NCI-H82 treated with DMSO at 0.1 percent for 48 hours (cell line): ENCODE measurements at regions not wholly inside any gene's neighbourhood (a gene's known extent, or its start where the extent isn't known, plus 50 kb on each side); places are given as distances from the start of the nearest gene placed in this dataset.

ENCODE experiments used
- DNase-seq: peaks from one replicate; lab custom pipeline; 2025; ENCODE audit not compliant: unreplicated experiment; lab: John Stamatoyannopoulos, UW

- DNase-seq, result no peak
These were observed 265.0 kb upstream of the GLI3 start for GRCh38 chr7:42502022-42502421.

GRCh38 chr7:42495256-42495655, 258.2 kb upstream of the GLI3 start:
- no peak for DNase-seq

- DNase-seq, result no peak
These were observed 257.7 kb upstream of the GLI3 start for GRCh38 chr7:42494736-42495135.

GRCh38 chr7:42494199-42494710, 257.2 kb upstream of the GLI3 start:
- no peak for DNase-seq

- DNase-seq, result no peak
These were observed 256.6 kb upstream of the GLI3 start for GRCh38 chr7:42493436-42494198.

- no peak for DNase-seq
These were observed 255.9 kb upstream of the GLI3 start for GRCh38 chr7:42492920-42493319.

GRCh38 chr7:42491106-42491505, 254.1 kb upstream of the GLI3 start:
- DNase-seq, result no peak

GRCh38 chr7:42489299-42489698, 252.3 kb upstream of the GLI3 start:
- no peak for DNase-seq

- no peak for DNase-seq
These were observed 248.3 kb upstream of the GLI3 start for GRCh38 chr7:42485301-42485766.

GRCh38 chr7:42483886-42484285, 246.9 kb upstream of the GLI3 start:
- no peak for DNase-seq

- DNase-seq, result no peak
These were observed 243.0 kb upstream of the GLI3 start for GRCh38 chr7:42479816-42480633.

GRCh38 chr7:42479452-42479815, 242.4 kb upstream of the GLI3 start:
- DNase-seq, result no peak

- no peak for DNase-seq
These were observed 241.7 kb upstream of the GLI3 start for GRCh38 chr7:42478717-42479116.

GRCh38 chr7:42476255-42476654, 239.2 kb upstream of the GLI3 start:
- DNase-seq, result no peak

- DNase-seq, result no peak
These were observed 238.1 kb upstream of the GLI3 start for GRCh38 chr7:42475082-42475481.

GRCh38 chr7:42473099-42473498, 236.1 kb upstream of the GLI3 start:
- no peak for DNase-seq

GRCh38 chr7:42471573-42472174, 234.7 kb upstream of the GLI3 start:
- no peak for DNase-seq

GRCh38 chr7:42469341-42469740, 232.3 kb upstream of the GLI3 start:
- peak; percentile 6 for DNase-seq

- no peak for DNase-seq
These were observed 231.5 kb upstream of the GLI3 start for GRCh38 chr7:42468471-42468870.

- DNase-seq, result no peak
These were observed 224.5 kb upstream of the GLI3 start for GRCh38 chr7:42461537-42461936.

GRCh38 chr7:42460933-42461332, 223.9 kb upstream of the GLI3 start:
- DNase-seq, result no peak

GRCh38 chr7:42460148-42460547, 223.1 kb upstream of the GLI3 start:
- no peak for DNase-seq
